PC-9 (cell line): ENCODE measurements at regions not wholly inside any gene's neighbourhood (a gene's known extent, or its start where the extent isn't known, plus 50 kb on each side); places are given as distances from the start of the nearest gene placed in this dataset.
"Not testable (repeated sequence)": the region's sequence is repeated elsewhere in the genome, so short reads cannot be mapped to it uniquely, and the experiment has no call there.

Experiments
- BruUV-seq: library from RNA; stranded (reverse); fragments of 400-500 nt; replicated peaks from 2 replicates; lab custom pipeline; 2021; lab: Mats Ljungman, UMichigan
- CTCF ChIA-PET: fragments of 300-600 bp; sonication (Branson Sonifier 250); formaldehyde crosslinking; loops from one replicate; lab custom pipeline; 2022; ENCODE audit warnings: antibody characterized with exemption; lab: Charles Lee
- POLR2A ChIA-PET: fragments of 300-600 bp; sonication (Branson Sonifier 250); formaldehyde crosslinking; loops from one replicate; lab custom pipeline; 2022; ENCODE audit warnings: antibody characterized with exemption; ENCODE audit not compliant: unreplicated experiment; lab: Charles Lee
- DNase-seq, 2 experiments: peaks; one replicate each; pipeline versions ENCODE4 v3.0.0 to v3.0.0-alpha.2; 2015 to 2022; ENCODE audit warnings: mixed read lengths in 1 of 2
- H2AFZ ChIP-seq: fragments of 200-600 bp; sonication (generic); 2 replicates; pipeline ENCODE4 v1.8.1; 2017; ENCODE audit warnings: antibody characterized with exemption
- H3F3A ChIP-seq: fragments of 200-600 bp; sonication (generic); 2 replicates; pipeline ENCODE4 v1.8.1; 2017; ENCODE audit warnings: antibody characterized with exemption, mild to moderate bottlenecking, low read depth; ENCODE audit not compliant: insufficient read depth
- H3K27ac ChIP-seq: fragments of 200-600 bp; sonication (generic); 2 replicates; pipeline ENCODE4 v1.6.1; 2016; ENCODE audit warnings: mixed run types
- H3K27me3 ChIP-seq: fragments of 200-600 bp; sonication (generic); 2 replicates; pipeline ENCODE4 v1.6.1; 2016; ENCODE audit warnings: low read depth, mixed run types; ENCODE audit not compliant: insufficient read depth
- H3K36me3 ChIP-seq: fragments of 200-600 bp; sonication (generic); 2 replicates; pipeline ENCODE4 v1.6.1; 2016; ENCODE audit warnings: low read depth, mixed run types
- H3K4me1 ChIP-seq: fragments of 200-600 bp; sonication (generic); replicated peaks from 2 replicates; pipeline ENCODE4 v1.6.1; 2016; ENCODE audit warnings: mixed run types; ENCODE audit not compliant: insufficient read depth
- H3K4me2 ChIP-seq: fragments of 200-600 bp; sonication (generic); 2 replicates; pipeline ENCODE4 v1.6.1; 2017; ENCODE audit warnings: mixed run types
- H3K4me3 ChIP-seq: fragments of 200-600 bp; sonication (generic); 2 replicates; pipeline ENCODE4 v1.6.1; 2016; ENCODE audit warnings: mixed run types
- H3K79me2 ChIP-seq: fragments of 200-600 bp; sonication (generic); 2 replicates; pipeline ENCODE4 v1.6.1; 2017; ENCODE audit warnings: low read depth, mixed run types
- H3K9me2 ChIP-seq: fragments of 200-600 bp; sonication (generic); 2 replicates; pipeline ENCODE4 v1.8.1; 2017; ENCODE audit warnings: mild to moderate bottlenecking; ENCODE audit not compliant: insufficient read depth
- H3K9me3 ChIP-seq: fragments of 200-600 bp; sonication (generic); 2 replicates; pipeline ENCODE4 v1.8.1; 2016; ENCODE audit warnings: low read depth; ENCODE audit not compliant: insufficient read depth
- H4K20me1 ChIP-seq: fragments of 200-600 bp; sonication (generic); 2 replicates; pipeline ENCODE4 v1.8.1; 2017; ENCODE audit not compliant: insufficient read depth
- EZH2 ChIP-seq: fragments of 200-600 bp; sonication (generic); IDR thresholded peaks from 2 replicates; pipeline ENCODE4 v1.8.0; 2017; ENCODE audit warnings: antibody characterized with exemption, low read depth
- intact Hi-C: fragments of 100-400 bp; cut with micrococcal nuclease; formaldehyde crosslinking; loops from one replicate; pipeline ENCODE4 v1.10.0; 2022; ENCODE audit not compliant: unreplicated experiment
- TF ChIP-seq, protein P1 (sequence below): fragments of 200-600 bp; sonication (generic); conservative IDR thresholded peaks from 2 replicates; pipeline ENCODE4 v1.6.1; 2017; ENCODE audit warnings: mixed run types, antibody characterized with exemption, mild to moderate bottlenecking, moderate library complexity

DNA sequence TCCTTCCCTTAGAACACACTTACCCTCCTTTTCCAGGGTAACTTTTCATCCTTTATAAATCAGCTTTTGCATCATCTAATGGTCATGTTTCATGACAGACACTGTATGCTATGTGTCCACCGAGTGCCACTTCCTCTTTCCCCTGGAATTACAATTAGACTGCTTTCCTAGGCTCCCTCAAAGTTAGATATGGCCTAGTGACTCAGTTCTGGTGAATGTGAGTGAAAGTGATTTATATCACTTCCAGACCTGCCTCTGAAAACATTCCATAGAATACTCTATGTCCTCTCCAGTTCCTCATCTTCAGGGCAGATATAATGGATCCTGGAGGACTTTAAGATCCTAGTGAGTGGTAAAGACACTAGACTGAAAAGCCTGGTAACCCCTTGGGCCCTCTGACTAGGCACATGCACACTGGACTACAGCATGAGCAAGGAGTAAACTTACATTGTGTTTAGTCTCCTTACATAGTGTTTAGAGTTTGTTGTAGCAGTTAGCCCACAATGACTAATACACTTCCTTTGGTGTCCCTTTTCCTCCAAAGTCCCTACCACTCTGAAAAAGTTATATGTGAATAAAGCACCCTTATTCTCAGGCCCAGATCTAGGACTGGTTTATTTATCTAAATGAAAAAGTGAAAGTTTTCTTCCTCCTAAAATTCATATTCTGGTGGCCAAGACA, 59.3 kb downstream of the GPR88 start:
- peak overlapping the region; percentile 78 for H3K27ac ChIP-seq
- H3K4me1 ChIP-seq: peaks cover 19% of the 10 kb centered on the region
- no peak overlapping the region; the same call in 1 of the 2 replicates for H3K4me3 ChIP-seq
- TF ChIP-seq EZH2: no peak
- TF ChIP-seq, protein P1, sequence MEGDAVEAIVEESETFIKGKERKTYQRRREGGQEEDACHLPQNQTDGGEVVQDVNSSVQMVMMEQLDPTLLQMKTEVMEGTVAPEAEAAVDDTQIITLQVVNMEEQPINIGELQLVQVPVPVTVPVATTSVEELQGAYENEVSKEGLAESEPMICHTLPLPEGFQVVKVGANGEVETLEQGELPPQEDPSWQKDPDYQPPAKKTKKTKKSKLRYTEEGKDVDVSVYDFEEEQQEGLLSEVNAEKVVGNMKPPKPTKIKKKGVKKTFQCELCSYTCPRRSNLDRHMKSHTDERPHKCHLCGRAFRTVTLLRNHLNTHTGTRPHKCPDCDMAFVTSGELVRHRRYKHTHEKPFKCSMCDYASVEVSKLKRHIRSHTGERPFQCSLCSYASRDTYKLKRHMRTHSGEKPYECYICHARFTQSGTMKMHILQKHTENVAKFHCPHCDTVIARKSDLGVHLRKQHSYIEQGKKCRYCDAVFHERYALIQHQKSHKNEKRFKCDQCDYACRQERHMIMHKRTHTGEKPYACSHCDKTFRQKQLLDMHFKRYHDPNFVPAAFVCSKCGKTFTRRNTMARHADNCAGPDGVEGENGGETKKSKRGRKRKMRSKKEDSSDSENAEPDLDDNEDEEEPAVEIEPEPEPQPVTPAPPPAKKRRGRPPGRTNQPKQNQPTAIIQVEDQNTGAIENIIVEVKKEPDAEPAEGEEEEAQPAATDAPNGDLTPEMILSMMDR: no peak
- DNase-seq: peak; percentile 29 to 90
- no peaks in the 10 kb centered on the region for H4K20me1 ChIP-seq
- peak overlapping the region; percentile 48 for H3K4me2 ChIP-seq
- H3K36me3 ChIP-seq: no peaks in the 10 kb centered on the region
- peaks cover 9% of the 10 kb centered on the region; the same call in 1 of the 2 replicates for H3F3A ChIP-seq
- peaks cover 8% of the 10 kb centered on the region for H3K9me3 ChIP-seq
- peak overlapping the region; percentile 4 for H2AFZ ChIP-seq
- intact Hi-C loops: no loop called here
- ChIA-PET POLR2A (no interaction called here), CTCF (no interaction called here)
- no peaks in the 10 kb centered on the region for H3K27me3 ChIP-seq
- BruUV-seq: no TSS peak
- no peaks in the 10 kb centered on the region for H3K79me2 ChIP-seq
- H3K9me2 ChIP-seq: no peaks in the 10 kb centered on the region

DNA sequence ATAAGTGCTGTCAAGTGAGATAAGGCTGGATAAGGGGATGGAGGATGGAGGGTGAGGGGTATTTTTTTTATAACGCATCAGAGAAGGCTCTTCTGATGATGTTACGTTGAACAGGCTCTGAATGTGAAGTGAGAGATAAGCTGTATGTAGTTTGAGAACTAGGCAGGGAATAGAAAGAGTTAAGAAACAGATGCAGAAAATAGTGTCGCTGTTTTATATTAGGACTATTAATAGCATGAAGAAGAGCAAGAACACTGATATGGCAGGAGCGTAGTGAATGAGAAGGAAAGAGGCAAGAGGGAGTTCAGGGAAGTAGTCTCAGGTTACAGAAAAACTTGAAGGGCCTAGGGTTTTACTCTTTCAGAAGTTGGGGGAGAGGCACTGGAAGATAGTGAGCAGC, 59.8 kb downstream of the GPR88 start:
- Histone ChIP-seq H3K27ac (peak overlapping the region; percentile 78), H3K4me2 (peak overlapping the region; percentile 48; the same call in 1 of the 2 replicates), H4K20me1 (no peaks in the 10 kb centered on the region), H3K36me3 (no peaks in the 10 kb centered on the region), H2AFZ (no peak overlapping the region), H3K4me1 (peaks cover 19% of the 10 kb centered on the region), H3K9me2 (no peaks in the 10 kb centered on the region), H3K4me3 (no peak overlapping the region), H3K9me3 (peaks cover 8% of the 10 kb centered on the region), H3K79me2 (no peaks in the 10 kb centered on the region), H3K27me3 (no peaks in the 10 kb centered on the region), H3F3A (peaks cover 9% of the 10 kb centered on the region; the same call in 1 of the 2 replicates)
- intact Hi-C loops: no loop called here
- no peak for DNase-seq
- ChIA-PET POLR2A (no interaction called here), CTCF (no interaction called here)
- no peak for TF ChIP-seq EZH2
- TF ChIP-seq, protein P1: no peak
- no TSS peak for BruUV-seq

DNA sequence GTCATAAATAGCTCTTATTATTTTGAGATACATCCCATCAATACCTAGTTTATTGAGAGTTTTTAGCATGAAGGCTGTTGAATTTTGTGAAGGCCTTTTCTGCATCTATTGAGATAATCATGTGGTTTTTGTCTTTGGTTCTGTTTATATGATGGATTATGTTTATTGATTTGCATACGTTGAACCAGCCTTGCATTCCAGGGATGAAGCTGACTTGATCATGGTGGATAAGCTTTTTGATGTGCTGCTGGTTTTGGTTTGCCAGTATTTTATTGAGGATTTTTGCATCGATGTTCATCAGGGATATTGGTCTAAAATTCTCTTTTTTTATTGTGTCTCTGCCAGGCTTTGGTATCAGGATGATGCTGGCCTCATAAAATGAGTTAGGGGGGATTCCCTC, 62.4 kb downstream of the GPR88 start:
- H3K4me2 ChIP-seq, BruUV-seq, H3K9me2 ChIP-seq, POLR2A ChIA-PET, DNase-seq, H3K27me3 ChIP-seq, H4K20me1 ChIP-seq, H3F3A ChIP-seq, intact Hi-C loops, H3K36me3 ChIP-seq, H3K27ac ChIP-seq, H3K79me2 ChIP-seq, H3K4me3 ChIP-seq, H2AFZ ChIP-seq: not testable (repeated sequence)
- Histone ChIP-seq H3K4me1 (peaks cover 19% of the 10 kb centered on the region), H3K9me3 (peaks cover 15% of the 10 kb centered on the region; the same call in 1 of the 2 replicates)
- CTCF ChIA-PET: interaction anchor here (0.7 kb wide), 1 partner anchor 688 kb away, joined by 3 read pairs; no protein-coding TSS in a partner anchor

DNA sequence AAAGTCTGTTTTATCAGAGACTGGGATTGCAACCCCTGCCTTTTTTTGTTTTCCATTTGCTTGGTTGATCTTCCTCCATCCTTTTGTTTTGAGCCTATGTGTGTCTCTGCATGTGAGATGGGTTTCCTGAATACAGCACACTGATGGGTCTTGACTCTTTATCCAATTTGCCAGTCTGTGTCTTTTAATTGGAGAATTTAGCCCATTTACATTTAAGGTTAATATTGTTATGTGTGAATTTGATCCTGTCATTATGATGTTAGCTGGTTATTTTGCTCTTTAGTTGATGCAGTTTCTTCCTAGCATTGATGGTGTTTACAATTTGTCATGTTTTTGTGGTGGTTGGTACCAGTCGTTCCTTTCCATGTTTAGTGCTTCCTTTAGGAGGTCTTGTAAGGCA, 64.1 kb downstream of the GPR88 start:
- DNase-seq, H2AFZ ChIP-seq, H3K27ac ChIP-seq, H3K79me2 ChIP-seq, H3K4me2 ChIP-seq, CTCF ChIA-PET, H4K20me1 ChIP-seq, H3K4me3 ChIP-seq, POLR2A ChIA-PET, intact Hi-C loops, H3K9me2 ChIP-seq, BruUV-seq, H3K9me3 ChIP-seq, H3F3A ChIP-seq, H3K36me3 ChIP-seq, H3K4me1 ChIP-seq, H3K27me3 ChIP-seq: not testable (repeated sequence)
